HG03025 (cell line): ENCODE measurements at regions not wholly inside any gene's neighbourhood (a gene's known extent, or its start where the extent isn't known, plus 50 kb on each side); places are given as distances from the start of the nearest gene placed in this dataset.

ENCODE experiments used
- ATAC-seq: cut with Tn5 transposase; IDR thresholded peaks from one replicate; pipeline ENCODE4 v1.9.1; 2021; ENCODE audit warnings: mild to moderate bottlenecking, moderate library complexity; ENCODE audit not compliant: unreplicated experiment, low FRiP score

- no peak for ATAC-seq
Observed at GRCh38 chr17:52789829-52790228, 631.3 kb upstream of the CA10 start.

GRCh38 chr17:52776234-52776633, 617.7 kb upstream of the CA10 start:
- ATAC-seq = no peak

- ATAC-seq = no peak
Observed at GRCh38 chr17:52762794-52763167, 604.3 kb upstream of the CA10 start.

GRCh38 chr17:52762147-52762793, 603.8 kb upstream of the CA10 start:
- ATAC-seq = no peak

- no peak for ATAC-seq
Observed at GRCh38 chr17:52759864-52760263, 601.4 kb upstream of the CA10 start.

- no peak for ATAC-seq
Observed at GRCh38 chr17:52758481-52758880, 600.0 kb upstream of the CA10 start.

GRCh38 chr17:52756746-52757145, 598.2 kb upstream of the CA10 start:
- no peak for ATAC-seq

- no peak for ATAC-seq
Observed at GRCh38 chr17:52754838-52755237, 596.3 kb upstream of the CA10 start.

GRCh38 chr17:52751051-52751450, 592.5 kb upstream of the CA10 start:
- no peak for ATAC-seq

- no peak for ATAC-seq
Observed at GRCh38 chr17:52744179-52744578, 585.7 kb upstream of the CA10 start.

GRCh38 chr17:52740006-52740405, 581.5 kb upstream of the CA10 start:
- ATAC-seq = no peak

GRCh38 chr17:52738791-52739190, 580.3 kb upstream of the CA10 start:
- no peak for ATAC-seq

GRCh38 chr17:52737071-52737470, 578.6 kb upstream of the CA10 start:
- ATAC-seq = no peak

GRCh38 chr17:52732841-52733240, 574.3 kb upstream of the CA10 start:
- ATAC-seq = no peak

GRCh38 chr17:52724578-52724977, 566.1 kb upstream of the CA10 start:
- ATAC-seq = no peak

- no peak for ATAC-seq
Observed at GRCh38 chr17:52721910-52722309, 563.4 kb upstream of the CA10 start.

GRCh38 chr17:52710363-52710901, 551.9 kb upstream of the CA10 start:
- no peak for ATAC-seq

GRCh38 chr17:52709724-52710123, 551.2 kb upstream of the CA10 start:
- ATAC-seq = no peak

- no peak for ATAC-seq
Observed at GRCh38 chr17:52696362-52696761, 537.8 kb upstream of the CA10 start.

- no peak for ATAC-seq
Observed at GRCh38 chr17:52686140-52686539, 527.6 kb upstream of the CA10 start.

GRCh38 chr17:52681480-52681879, 523.0 kb upstream of the CA10 start:
- no peak for ATAC-seq

- no peak for ATAC-seq
Observed at GRCh38 chr17:52678211-52678610, 519.7 kb upstream of the CA10 start.

- ATAC-seq = no peak
Observed at GRCh38 chr17:52674686-52675085, 516.2 kb upstream of the CA10 start.
